Fibroblast of lung (primary cell): ENCODE measurements at regions not wholly inside any gene's neighbourhood (a gene's known extent, or its start where the extent isn't known, plus 50 kb on each side); places are given as distances from the start of the nearest gene placed in this dataset.

Experiments
- CTCF ChIP-seq, 2 donors: IDR thresholded peaks in 1 of 2; conservative IDR thresholded peaks in 1 of 2; 1 replicate in 1 of 2; 2 replicates in 1 of 2; pipeline ENCODE4 v1.5.1; 2011 to 2012; ENCODE audit warnings: low read length in 2 of 2, control low read depth in 1 of 2, inconsistent platforms in 1 of 2, low read depth in 1 of 2, mild to moderate bottlenecking in 1 of 2
- EZH2 ChIP-seq: IDR thresholded peaks from 2 replicates; pipeline ENCODE4 v1.5.1; 2012; ENCODE audit warnings: low read length, control low read depth, mild to moderate bottlenecking; ENCODE audit errors: missing control alignments

- TF ChIP-seq EZH2, result no peak
- no peak for TF ChIP-seq CTCF (conservative IDR thresholded peaks at IDR 0.05 in 1 of 2, IDR thresholded peaks at IDR 0.05 in 1 of 2; ENCODE audit: low read depth in 1 of 2, low read length in 2 of 2)
Measured at GRCh38 chr13:106656186-106656585, 88.2 kb upstream of the ARGLU1 start.
